ENCODE measurements at regions not wholly inside any gene's neighbourhood (a gene's known extent, or its start where the extent isn't known, plus 50 kb on each side); places are given as distances from the start of the nearest gene placed in this dataset.

DNA sequence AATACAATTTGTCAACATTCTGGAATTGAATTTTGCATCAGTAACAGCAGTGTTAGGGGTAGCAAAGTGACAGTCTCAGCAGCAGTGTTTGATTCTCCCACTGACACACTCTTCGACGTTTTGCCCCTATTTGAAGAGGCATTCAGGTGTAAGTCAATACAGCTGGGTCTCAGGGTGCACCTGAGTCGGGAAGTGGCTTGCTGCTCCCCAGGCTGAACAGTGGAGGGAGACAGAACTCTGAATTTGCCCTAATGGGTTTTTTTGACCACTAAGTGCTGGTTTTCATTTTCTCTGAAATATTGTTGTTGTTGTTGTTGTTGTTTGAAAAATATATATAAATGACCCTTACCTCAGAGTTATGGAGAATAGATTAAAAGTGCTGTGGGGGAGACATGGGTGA lies 223.2 kb downstream of the TLR4 start:
- no peak overlapping the region for H3K27ac Mint-ChIP-seq
- no peaks in the 10 kb centered on the region for H3K27me3 Mint-ChIP-seq
- H3K4me1 Mint-ChIP-seq (ENCODE audit: low read depth) = peaks cover 5% of the 10 kb centered on the region
- no peaks in the 10 kb centered on the region for H3K36me3 Mint-ChIP-seq (ENCODE audit: insufficient read depth)
- TF ChIP-seq, protein P1, sequence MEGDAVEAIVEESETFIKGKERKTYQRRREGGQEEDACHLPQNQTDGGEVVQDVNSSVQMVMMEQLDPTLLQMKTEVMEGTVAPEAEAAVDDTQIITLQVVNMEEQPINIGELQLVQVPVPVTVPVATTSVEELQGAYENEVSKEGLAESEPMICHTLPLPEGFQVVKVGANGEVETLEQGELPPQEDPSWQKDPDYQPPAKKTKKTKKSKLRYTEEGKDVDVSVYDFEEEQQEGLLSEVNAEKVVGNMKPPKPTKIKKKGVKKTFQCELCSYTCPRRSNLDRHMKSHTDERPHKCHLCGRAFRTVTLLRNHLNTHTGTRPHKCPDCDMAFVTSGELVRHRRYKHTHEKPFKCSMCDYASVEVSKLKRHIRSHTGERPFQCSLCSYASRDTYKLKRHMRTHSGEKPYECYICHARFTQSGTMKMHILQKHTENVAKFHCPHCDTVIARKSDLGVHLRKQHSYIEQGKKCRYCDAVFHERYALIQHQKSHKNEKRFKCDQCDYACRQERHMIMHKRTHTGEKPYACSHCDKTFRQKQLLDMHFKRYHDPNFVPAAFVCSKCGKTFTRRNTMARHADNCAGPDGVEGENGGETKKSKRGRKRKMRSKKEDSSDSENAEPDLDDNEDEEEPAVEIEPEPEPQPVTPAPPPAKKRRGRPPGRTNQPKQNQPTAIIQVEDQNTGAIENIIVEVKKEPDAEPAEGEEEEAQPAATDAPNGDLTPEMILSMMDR (IDR thresholded peaks at IDR 0.05; ENCODE audit: unreplicated experiment) = peak; percentile 41
- no peak for DNase-seq (ENCODE audit: low spot score, unreplicated experiment)
- H3K9me3 Mint-ChIP-seq (ENCODE audit: low read depth) = no peaks in the 10 kb centered on the region
- no peak overlapping the region for H3K4me3 Mint-ChIP-seq (ENCODE audit: low read depth)

DNA sequence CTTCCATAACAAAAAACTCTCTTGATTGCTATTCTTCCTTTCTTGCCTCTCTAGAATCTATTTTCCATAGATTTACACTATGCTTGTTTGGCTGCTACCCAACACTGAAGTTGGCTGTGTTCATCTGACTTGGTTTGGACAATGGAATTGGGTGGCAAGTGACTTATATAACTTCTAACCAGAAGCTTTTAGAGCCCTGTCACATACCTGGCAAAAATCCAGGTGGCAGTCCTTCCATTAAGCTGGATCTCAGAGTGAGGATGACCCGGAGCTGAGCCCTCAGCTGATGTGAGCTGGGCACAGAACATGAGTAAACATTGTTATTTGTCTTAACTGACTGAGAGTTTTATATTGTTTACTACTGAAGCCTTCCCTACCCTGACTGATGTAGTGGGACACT lies 225.7 kb downstream of the TLR4 start:
- Mint-ChIP-seq H3K27me3 (no peaks in the 10 kb centered on the region), H3K36me3 (ENCODE audit: insufficient read depth) (no peaks in the 10 kb centered on the region), H3K4me3 (ENCODE audit: low read depth) (no peak overlapping the region), H3K9me3 (ENCODE audit: low read depth) (peaks cover 3% of the 10 kb centered on the region), H3K4me1 (ENCODE audit: low read depth) (peaks cover 5% of the 10 kb centered on the region), H3K27ac (no peak overlapping the region)
- TF ChIP-seq, protein P1 (IDR thresholded peaks at IDR 0.05; ENCODE audit: unreplicated experiment) = no peak
- DNase-seq (ENCODE audit: low spot score, unreplicated experiment) = no peak

DNA sequence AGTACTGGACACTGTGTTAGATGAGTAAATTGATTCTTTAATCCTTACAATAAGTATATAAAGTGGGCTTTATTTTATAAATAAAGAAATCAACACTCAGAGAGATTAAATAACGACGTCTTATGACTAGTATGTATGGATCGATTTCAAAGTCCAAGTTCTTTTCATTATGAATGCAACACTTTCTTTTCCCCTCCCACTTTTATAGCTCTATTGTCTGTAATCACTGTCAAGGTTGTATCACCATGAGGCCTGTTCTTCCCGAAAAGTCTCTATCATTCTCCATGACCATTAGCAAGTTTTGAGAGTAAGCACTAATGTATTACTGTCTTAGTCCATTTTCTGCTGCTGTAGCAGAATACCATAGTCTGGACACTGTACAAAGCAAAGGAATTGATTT lies 228.4 kb downstream of the TLR4 start:
- Mint-ChIP-seq H3K4me1 (ENCODE audit: low read depth) (peaks cover 5% of the 10 kb centered on the region), H3K4me3 (ENCODE audit: low read depth) (no peak overlapping the region), H3K9me3 (ENCODE audit: low read depth) (peaks cover 3% of the 10 kb centered on the region), H3K27me3 (no peaks in the 10 kb centered on the region), H3K27ac (no peak overlapping the region), H3K36me3 (ENCODE audit: insufficient read depth) (no peaks in the 10 kb centered on the region)
- TF ChIP-seq, protein P1 (IDR thresholded peaks at IDR 0.05; ENCODE audit: unreplicated experiment) = no peak
- DNase-seq (ENCODE audit: low spot score, unreplicated experiment) = no peak

DNA sequence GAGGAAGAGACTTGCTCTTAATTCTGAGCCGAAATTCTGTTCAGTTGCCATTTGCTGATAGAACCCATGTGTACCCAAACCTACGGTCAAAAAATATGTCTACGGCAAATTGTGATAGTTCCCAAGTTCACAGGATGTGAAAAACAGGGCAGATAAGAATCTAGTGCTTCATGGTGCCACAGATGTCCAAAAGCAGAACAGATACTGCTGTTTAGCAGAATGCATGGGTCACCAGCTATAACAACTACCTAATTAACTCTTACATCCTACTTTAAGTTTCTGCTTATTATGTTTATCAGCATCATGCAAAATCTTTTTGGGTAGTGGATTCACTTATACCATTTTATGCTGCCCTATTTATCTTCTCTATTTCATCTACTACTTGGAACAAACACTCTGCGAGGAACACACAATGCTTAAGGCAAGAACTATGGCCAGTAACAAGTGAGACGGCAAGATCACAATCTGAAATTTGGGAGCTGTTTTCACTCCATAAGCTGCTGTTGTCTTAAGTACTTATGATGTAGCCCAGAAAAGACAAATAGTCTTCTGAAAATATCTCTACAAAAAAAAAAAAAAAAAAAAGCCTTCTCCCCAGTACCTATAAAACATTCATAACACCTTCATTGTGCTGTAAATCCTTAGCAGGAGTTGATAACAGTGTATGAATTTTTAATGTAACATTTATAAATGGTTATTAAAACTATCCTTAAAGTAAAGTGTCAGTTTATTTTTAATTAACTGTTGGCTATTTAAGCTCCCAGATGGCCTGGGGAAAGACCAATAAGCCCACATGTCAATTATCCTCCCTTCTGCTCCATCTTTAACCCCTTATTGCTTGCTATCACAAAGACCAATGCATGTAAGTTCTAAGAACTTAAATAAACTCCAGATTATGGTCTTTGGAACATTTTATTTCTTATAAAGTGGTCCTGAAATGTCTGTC lies 232.3 kb downstream of the TLR4 start:
- Mint-ChIP-seq H3K4me3 (ENCODE audit: low read depth) (no peak overlapping the region), H3K4me1 (ENCODE audit: low read depth) (no peaks in the 10 kb centered on the region), H3K36me3 (ENCODE audit: insufficient read depth) (no peaks in the 10 kb centered on the region), H3K27ac (no peak overlapping the region), H3K27me3 (no peaks in the 10 kb centered on the region), H3K9me3 (ENCODE audit: low read depth) (peaks cover 3% of the 10 kb centered on the region)
- TF ChIP-seq, protein P1 (IDR thresholded peaks at IDR 0.05; ENCODE audit: unreplicated experiment) = no peak
- no peak for DNase-seq (ENCODE audit: low spot score, unreplicated experiment)

DNA sequence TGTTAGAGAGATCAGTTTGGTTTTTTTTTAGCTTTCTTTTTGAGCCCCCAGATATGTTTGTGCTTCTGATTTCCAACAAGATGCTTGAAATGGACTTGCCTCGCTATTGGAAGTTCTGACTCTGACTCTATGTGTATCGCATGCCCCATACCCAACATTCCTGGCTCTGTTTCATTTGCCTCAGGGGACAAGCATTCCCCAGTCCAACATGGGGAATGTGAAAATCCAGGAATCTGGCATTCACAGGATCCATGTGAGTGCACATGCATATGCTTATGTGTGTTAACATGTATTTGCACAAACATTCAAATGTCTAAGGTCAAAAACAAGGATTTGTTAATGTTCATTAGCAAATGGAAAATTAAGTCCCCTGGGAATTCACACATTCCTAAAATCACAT lies 233.9 kb downstream of the TLR4 start:
- no peaks in the 10 kb centered on the region for H3K36me3 Mint-ChIP-seq (ENCODE audit: insufficient read depth)
- no peak for DNase-seq (ENCODE audit: low spot score, unreplicated experiment)
- no peaks in the 10 kb centered on the region for H3K4me1 Mint-ChIP-seq (ENCODE audit: low read depth)
- H3K27me3 Mint-ChIP-seq = no peaks in the 10 kb centered on the region
- H3K27ac Mint-ChIP-seq = no peak overlapping the region
- H3K4me3 Mint-ChIP-seq (ENCODE audit: low read depth) = no peak overlapping the region
- TF ChIP-seq, protein P1 (IDR thresholded peaks at IDR 0.05; ENCODE audit: unreplicated experiment) = no peak
- no peaks in the 10 kb centered on the region for H3K9me3 Mint-ChIP-seq (ENCODE audit: low read depth)

Measured in progenitor cell of endocrine pancreas (in vitro differentiated cells).